ENCODE measurements at regions not wholly inside any gene's neighbourhood (a gene's known extent, or its start where the extent isn't known, plus 50 kb on each side); places are given as distances from the start of the nearest gene placed in this dataset.

GRCh38 chr1:94324178-94324544 lies 86.8 kb upstream of the ARHGAP29 start:
- TF ChIP-seq CTCF (IDR thresholded peaks at IDR 0.05) (no peak), POLR2A (IDR thresholded peaks at IDR 0.05) (no peak)
- no peak overlapping the region for H3K4me3 ChIP-seq
- no peaks in the 10 kb centered on the region for H3K4me1 ChIP-seq
- H3K9me3 ChIP-seq, result no peaks in the 10 kb centered on the region
- H3K36me3 ChIP-seq, result no peaks in the 10 kb centered on the region
- no peak overlapping the region for H3K27ac ChIP-seq
- H3K27me3 ChIP-seq, result no peaks in the 10 kb centered on the region
- DNase-seq, result no peak

GRCh38 chr1:94323311-94324177 lies 86.2 kb upstream of the ARHGAP29 start:
- Histone ChIP-seq H3K9me3 (no peaks in the 10 kb centered on the region), H3K4me1 (no peaks in the 10 kb centered on the region), H3K36me3 (no peaks in the 10 kb centered on the region), H3K4me3 (no peak overlapping the region), H3K27ac (no peak overlapping the region), H3K27me3 (no peaks in the 10 kb centered on the region)
- DNase-seq, result no peak
- TF ChIP-seq POLR2A (IDR thresholded peaks at IDR 0.05) (no peak), CTCF (IDR thresholded peaks at IDR 0.05) (no peak)

GRCh38 chr1:94322696-94323095 lies 85.3 kb upstream of the ARHGAP29 start:
- Histone ChIP-seq H3K4me1 (no peaks in the 10 kb centered on the region), H3K36me3 (no peaks in the 10 kb centered on the region), H3K9me3 (no peaks in the 10 kb centered on the region), H3K27ac (no peak overlapping the region), H3K27me3 (no peaks in the 10 kb centered on the region), H3K4me3 (no peak overlapping the region)
- DNase-seq, result no peak
- no peak for TF ChIP-seq POLR2A (IDR thresholded peaks at IDR 0.05)
- TF ChIP-seq CTCF (IDR thresholded peaks at IDR 0.05), result no peak

GRCh38 chr1:94321662-94322061 lies 84.3 kb upstream of the ARHGAP29 start:
- no peak for TF ChIP-seq POLR2A (IDR thresholded peaks at IDR 0.05)
- no peak for TF ChIP-seq CTCF (IDR thresholded peaks at IDR 0.05)
- H3K9me3 ChIP-seq, result no peaks in the 10 kb centered on the region
- no peaks in the 10 kb centered on the region for H3K36me3 ChIP-seq
- no peak overlapping the region for H3K27ac ChIP-seq
- H3K27me3 ChIP-seq, result no peaks in the 10 kb centered on the region
- no peaks in the 10 kb centered on the region for H3K4me1 ChIP-seq
- no peak overlapping the region for H3K4me3 ChIP-seq
- DNase-seq, result no peak

- no peak overlapping the region for H3K27ac ChIP-seq
Measured at GRCh38 chr1:94319319-94320102, 82.1 kb upstream of the ARHGAP29 start.

More at GRCh38 chr1:94319319-94320102, 82.1 kb upstream of the ARHGAP29 start:
- Histone ChIP-seq H3K27me3 (no peaks in the 10 kb centered on the region), H3K4me3 (no peak overlapping the region), H3K4me1 (peaks cover 0 to 4% (median 0%) of the 10 kb centered on the region in 4 donors), H3K9me3 (no peaks in the 10 kb centered on the region), H3K36me3 (no peaks in the 10 kb centered on the region)
- TF ChIP-seq CTCF (IDR thresholded peaks at IDR 0.05), result no peak
- no peak for TF ChIP-seq POLR2A (IDR thresholded peaks at IDR 0.05)
- no peak for DNase-seq
